Testis (tissue), 2 donors: ENCODE measurements at regions not wholly inside any gene's neighbourhood (a gene's known extent, or its start where the extent isn't known, plus 50 kb on each side); places are given as distances from the start of the nearest gene placed in this dataset.

Experiments
- CTCF ChIP-seq, 3 experiments: fragments of 450-650 bp in 2 of 3; fragments of 200-600 bp in 1 of 3; sonication (generic) in 1 of 3; IDR thresholded peaks; one replicate each; pipeline ENCODE4 v1.5.1; 2016 to 2019; ENCODE audit warnings: antibody characterized with exemption in 3 of 3, mild to moderate bottlenecking in 2 of 3, moderate library complexity in 1 of 3
- POLR2A ChIP-seq: fragments of 450-650 bp; IDR thresholded peaks from one replicate; pipeline ENCODE4 v1.6.1; 2017; ENCODE audit warnings: antibody characterized with exemption, mild to moderate bottlenecking, moderate library complexity

GRCh38 chr10:124264271-124264670 lies 154.5 kb downstream of the OAT start:
- no peak for TF ChIP-seq POLR2A
- TF ChIP-seq CTCF (IDR thresholded peaks at IDR 0.05), result no peak
